GM12878 (cell line): ENCODE measurements at regions not wholly inside any gene's neighbourhood (a gene's known extent, or its start where the extent isn't known, plus 50 kb on each side); places are given as distances from the start of the nearest gene placed in this dataset.

ENCODE experiments used
- ATAC-seq: fragments of 200-7000 bp; cut with Tn5 transposase; 3 replicates; pipeline ENCODE4 v1.9.1; 2020; ENCODE audit warnings: mild to moderate bottlenecking, moderate library complexity
- BruUV-seq: library from RNA; stranded (reverse); fragments of 400-500 nt; replicated peaks from 2 replicates; lab custom pipeline; 2021; lab: Mats Ljungman, UMichigan
- CTCF ChIA-PET: fragments of 300-600 bp; sonication (Branson Sonifier 250); formaldehyde crosslinking; extraction: SDS; loops from one replicate; lab custom pipeline; 2021; ENCODE audit warnings: inconsistent platforms; lab: Yijun Ruan, JAX
- POLR2A ChIA-PET: fragments of 350-600 bp; formaldehyde crosslinking; extraction: SDS; loops from one replicate; lab custom pipeline; 2021; ENCODE audit warnings: inconsistent platforms; lab: Charles Lee
- RAD21 ChIA-PET: fragments of 300-600 bp; sonication (Branson Sonifier 250); formaldehyde crosslinking; loops from one replicate; lab custom pipeline; 2023; ENCODE audit warnings: antibody characterized with exemption; ENCODE audit not compliant: unreplicated experiment; lab: Charles Lee
- SMC1A ChIA-PET: fragments of 300-600 bp; sonication (Branson Sonifier 250); formaldehyde crosslinking; loops from one replicate; lab custom pipeline; 2023; ENCODE audit not compliant: unreplicated experiment, uncharacterized antibody; lab: Charles Lee
- DNase-seq: peaks from one replicate; pipeline ENCODE4 v3.0.0-alpha.2; 2011; ENCODE audit warnings: low read depth, low spot score
- FAIRE-seq: peaks from 3 replicates; lab custom pipeline; 2011; peaks lifted over from hg19 to GRCh38; lab: Jason Lieb, UNC
- H2AFZ ChIP-seq: 2 replicates; pipeline ENCODE4 v1.6.0; 2011; ENCODE audit warnings: low read depth, low read length, control low read depth; ENCODE audit not compliant: control insufficient read depth
- H3K27ac ChIP-seq: 2 replicates; pipeline ENCODE4 v1.5.1; 2011; ENCODE audit warnings: control low read depth; ENCODE audit not compliant: control insufficient read depth, insufficient read depth
- H3K27me3 ChIP-seq, 2 experiments: replicated peaks in 1 of 2; 2 replicates each; pipeline versions ENCODE4 v1.6.0 to v1.6.1; 2011; ENCODE audit warnings: low read length in 1 of 2; ENCODE audit not compliant: control insufficient read depth in 2 of 2, insufficient read depth in 2 of 2
- H3K36me3 ChIP-seq, 2 experiments: 2 replicates each; pipeline ENCODE4 v1.5.1; 2011; ENCODE audit warnings: low read length in 1 of 2; ENCODE audit not compliant: control insufficient read depth in 2 of 2, insufficient read depth in 2 of 2
- H3K4me1 ChIP-seq: 2 replicates; pipeline ENCODE4 v1.6.1; 2011; ENCODE audit warnings: mild to moderate bottlenecking, low read length, moderate library complexity, mixed read lengths; ENCODE audit not compliant: control insufficient read depth, insufficient read depth
- H3K4me2 ChIP-seq: 2 replicates; pipeline ENCODE4 v1.6.0; 2011; ENCODE audit warnings: control low read depth; ENCODE audit not compliant: control insufficient read depth, insufficient read depth
- H3K4me3 ChIP-seq: fragments of 200-600 bp; sonication (generic); 2 replicates; pipeline ENCODE4 v1.5.1; 2016
- H3K79me2 ChIP-seq: 2 replicates; pipeline ENCODE4 v1.6.0; 2011; ENCODE audit warnings: low read length; ENCODE audit not compliant: control insufficient read depth, insufficient read depth
- H3K9ac ChIP-seq: 2 replicates; pipeline ENCODE4 v1.8.0; 2011; ENCODE audit warnings: low read length, control low read depth, mixed read lengths; ENCODE audit not compliant: control insufficient read depth, insufficient read depth
- H3K9me3 ChIP-seq: replicated peaks from 3 replicates; pipeline ENCODE4 v1.5.1; 2011; ENCODE audit warnings: mild to moderate bottlenecking, low read length; ENCODE audit not compliant: control insufficient read depth, insufficient read depth
- H4K20me1 ChIP-seq: 2 replicates; pipeline ENCODE4 v1.6.0; 2011; ENCODE audit not compliant: control insufficient read depth, insufficient read depth
- ASH2L ChIP-seq: fragments of 300-600, 200-600 bp; sonication (generic); IDR thresholded peaks from 2 replicates; pipeline ENCODE4 v1.6.1; 2017; ENCODE audit warnings: low read depth, mild to moderate bottlenecking, borderline replicate concordance
- BACH1 ChIP-seq: fragments of 450-650 bp; IDR thresholded peaks from 2 replicates; pipeline ENCODE4 v1.6.1; 2017; ENCODE audit warnings: mild to moderate bottlenecking, borderline replicate concordance
- CEBPB ChIP-seq, 2 experiments: fragments of 150-350 bp in 1 of 2; IDR thresholded peaks; 2 replicates each; pipeline ENCODE4 v1.6.1; 2012 to 2014; ENCODE audit warnings: low read depth in 2 of 2, low read length in 2 of 2, borderline replicate concordance in 1 of 2, inconsistent platforms in 1 of 2
- CHD2 ChIP-seq: IDR thresholded peaks from 2 replicates; pipeline ENCODE4 v1.6.1; 2011; ENCODE audit warnings: low read depth, low read length, improper control_type of control experiment, borderline replicate concordance
- IKZF2 ChIP-seq, 2 experiments: fragments of 450-650 bp; IDR thresholded peaks; 2 replicates each; pipeline ENCODE4 v1.6.1; 2017; ENCODE audit warnings: mild to moderate bottlenecking in 2 of 2, moderate library complexity in 2 of 2
- IRF4 ChIP-seq: IDR thresholded peaks from 2 replicates; pipeline ENCODE4 v1.6.1; 2011; ENCODE audit warnings: low read depth, low read length
- MEF2B ChIP-seq: fragments of 450-650 bp; IDR thresholded peaks from 2 replicates; pipeline ENCODE4 v1.6.1; 2018; ENCODE audit warnings: mild to moderate bottlenecking, moderate library complexity; ENCODE audit not compliant: partially characterized antibody, poor library complexity, severe bottlenecking
- MTA2 ChIP-seq: fragments of 450-650 bp; IDR thresholded peaks from 2 replicates; pipeline ENCODE4 v1.6.1; 2016; ENCODE audit warnings: low read depth, mild to moderate bottlenecking, moderate library complexity
- MYC ChIP-seq: IDR thresholded peaks from 2 replicates; pipeline ENCODE4 v1.6.1; 2011; ENCODE audit warnings: mild to moderate bottlenecking, low read length, moderate library complexity, inconsistent platforms; ENCODE audit not compliant: insufficient read depth, insufficient replicate concordance, insufficient read length, severe bottlenecking
- PML ChIP-seq: IDR thresholded peaks from 2 replicates; pipeline ENCODE4 v1.6.1; 2012; ENCODE audit warnings: low read length, inconsistent platforms
- RAD21 ChIP-seq: IDR thresholded peaks from 2 replicates; pipeline ENCODE4 v1.6.1; 2011; ENCODE audit warnings: mild to moderate bottlenecking, low read depth, low read length, moderate library complexity; ENCODE audit not compliant: insufficient read depth
- SMARCA5 ChIP-seq: fragments of 450-650 bp; IDR thresholded peaks from 2 replicates; pipeline ENCODE4 v1.6.1; 2017; ENCODE audit warnings: mild to moderate bottlenecking
- SMC3 ChIP-seq: IDR thresholded peaks from 2 replicates; pipeline ENCODE4 v1.6.1; 2011; ENCODE audit warnings: low read length, improper control_type of control experiment, borderline replicate concordance
- SP1 ChIP-seq: IDR thresholded peaks from one replicate; pipeline ENCODE4 v1.6.1; 2011; ENCODE audit warnings: low read depth, low read length
- TARDBP ChIP-seq: IDR thresholded peaks from 2 replicates; pipeline ENCODE4 v1.6.1; 2016; ENCODE audit warnings: borderline replicate concordance
- TCF3 ChIP-seq: IDR thresholded peaks from 2 replicates; pipeline ENCODE4 v1.6.1; 2012; ENCODE audit warnings: low read depth, mild to moderate bottlenecking, low read length, borderline replicate concordance; ENCODE audit not compliant: insufficient read depth
- YY1 ChIP-seq: IDR thresholded peaks from 2 replicates; pipeline ENCODE4 v1.6.1; 2011; ENCODE audit warnings: low read depth, mild to moderate bottlenecking, low read length
- ZNF274 ChIP-seq: IDR thresholded peaks from one replicate; pipeline ENCODE4 v1.8.0; 2011; ENCODE audit not compliant: insufficient read length, insufficient read depth
- in situ Hi-C: fragments of 300-500 bp; cut with MboI; formaldehyde crosslinking; loops from 9 replicates; pipeline ENCODE4 v1.14.3; 2018; ENCODE audit warnings: mixed read lengths
- intact Hi-C: fragments of 100-400 bp; cut with micrococcal nuclease; formaldehyde crosslinking; loops from one replicate; pipeline ENCODE4 v1.14.2; 2022; ENCODE audit not compliant: unreplicated experiment
- TF ChIP-seq, protein P1 (sequence below): fragments of 150-350 bp; IDR thresholded peaks from 2 replicates; pipeline ENCODE4 v1.6.1; 2016; ENCODE audit warnings: low read depth, low read length

DNA sequence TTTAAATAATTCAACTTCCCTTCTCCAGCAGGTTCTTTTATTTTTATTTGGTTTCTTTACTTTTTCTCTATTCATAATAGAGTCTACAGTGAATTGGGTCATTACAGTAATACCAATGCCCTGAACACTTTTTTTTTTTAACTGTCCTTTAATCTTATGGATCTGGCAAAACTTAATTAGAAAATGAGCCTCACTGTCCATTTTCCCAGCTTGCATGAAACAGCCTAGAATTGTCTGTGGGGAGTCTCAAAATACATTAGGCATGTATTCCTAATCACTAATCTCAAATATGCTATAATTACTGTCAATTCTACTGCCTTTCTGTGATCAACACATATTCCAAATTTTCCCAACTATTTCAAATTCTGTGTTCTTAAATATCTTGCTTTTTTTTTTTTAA, 406.8 kb downstream of the ANXA1 start:
- no peak overlapping the region for H3K4me3 ChIP-seq
- H3K27me3 ChIP-seq, result no peaks in the 10 kb centered on the region
- TF ChIP-seq ZNF274 (no peak), MYC (no peak), IRF4 (no peak), MEF2B (no peak), SP1 (no peak), TCF3 (no peak), SMARCA5 (no peak), TARDBP (no peak), CHD2 (no peak), PML (no peak), ASH2L (no peak), MTA2 (no peak), YY1 (no peak), RAD21 (no peak), SMC3 (no peak), BACH1 (no peak), IKZF2 (IDR thresholded peaks at IDR 0.05) (no peak), CEBPB (IDR thresholded peaks at IDR 0.05; ENCODE audit: borderline replicate concordance in 1 of 2, low read depth in 2 of 2, low read length in 2 of 2) (no peak)
- TF ChIP-seq, protein P1, sequence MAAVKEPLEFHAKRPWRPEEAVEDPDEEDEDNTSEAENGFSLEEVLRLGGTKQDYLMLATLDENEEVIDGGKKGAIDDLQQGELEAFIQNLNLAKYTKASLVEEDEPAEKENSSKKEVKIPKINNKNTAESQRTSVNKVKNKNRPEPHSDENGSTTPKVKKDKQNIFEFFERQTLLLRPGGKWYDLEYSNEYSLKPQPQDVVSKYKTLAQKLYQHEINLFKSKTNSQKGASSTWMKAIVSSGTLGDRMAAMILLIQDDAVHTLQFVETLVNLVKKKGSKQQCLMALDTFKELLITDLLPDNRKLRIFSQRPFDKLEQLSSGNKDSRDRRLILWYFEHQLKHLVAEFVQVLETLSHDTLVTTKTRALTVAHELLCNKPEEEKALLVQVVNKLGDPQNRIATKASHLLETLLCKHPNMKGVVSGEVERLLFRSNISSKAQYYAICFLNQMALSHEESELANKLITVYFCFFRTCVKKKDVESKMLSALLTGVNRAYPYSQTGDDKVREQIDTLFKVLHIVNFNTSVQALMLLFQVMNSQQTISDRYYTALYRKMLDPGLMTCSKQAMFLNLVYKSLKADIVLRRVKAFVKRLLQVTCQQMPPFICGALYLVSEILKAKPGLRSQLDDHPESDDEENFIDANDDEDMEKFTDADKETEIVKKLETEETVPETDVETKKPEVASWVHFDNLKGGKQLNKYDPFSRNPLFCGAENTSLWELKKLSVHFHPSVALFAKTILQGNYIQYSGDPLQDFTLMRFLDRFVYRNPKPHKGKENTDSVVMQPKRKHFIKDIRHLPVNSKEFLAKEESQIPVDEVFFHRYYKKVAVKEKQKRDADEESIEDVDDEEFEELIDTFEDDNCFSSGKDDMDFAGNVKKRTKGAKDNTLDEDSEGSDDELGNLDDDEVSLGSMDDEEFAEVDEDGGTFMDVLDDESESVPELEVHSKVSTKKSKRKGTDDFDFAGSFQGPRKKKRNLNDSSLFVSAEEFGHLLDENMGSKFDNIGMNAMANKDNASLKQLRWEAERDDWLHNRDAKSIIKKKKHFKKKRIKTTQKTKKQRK, result no peak
- H3K36me3 ChIP-seq, result no peaks in the 10 kb centered on the region
- no peaks in the 10 kb centered on the region for H3K4me1 ChIP-seq
- ChIA-PET POLR2A (no interaction called here), CTCF (no interaction called here), SMC1A (no interaction called here), RAD21 (no interaction called here)
- H2AFZ ChIP-seq, result no peak overlapping the region
- no peak overlapping the region for H3K4me2 ChIP-seq
- no peaks in the 10 kb centered on the region for H4K20me1 ChIP-seq
- no peak for DNase-seq
- in situ Hi-C loops (loop anchor here (10.0 kb wide), 1 partner anchor 56 kb away; no protein-coding TSS in a partner anchor), intact Hi-C loops (no loop called here)
- no peak for ATAC-seq
- no TSS peak for BruUV-seq
- no peaks in the 10 kb centered on the region for H3K9me3 ChIP-seq
- H3K79me2 ChIP-seq, result no peaks in the 10 kb centered on the region
- H3K27ac ChIP-seq, result no peak overlapping the region
- no peak for FAIRE-seq
- H3K9ac ChIP-seq, result no peak overlapping the region
